ENCODE measurements at regions not wholly inside any gene's neighbourhood (a gene's known extent, or its start where the extent isn't known, plus 50 kb on each side); places are given as distances from the start of the nearest gene placed in this dataset.
"Not testable (repeated sequence)": the region's sequence is repeated elsewhere in the genome, so short reads cannot be mapped to it uniquely, and the experiment has no call there.

DNA sequence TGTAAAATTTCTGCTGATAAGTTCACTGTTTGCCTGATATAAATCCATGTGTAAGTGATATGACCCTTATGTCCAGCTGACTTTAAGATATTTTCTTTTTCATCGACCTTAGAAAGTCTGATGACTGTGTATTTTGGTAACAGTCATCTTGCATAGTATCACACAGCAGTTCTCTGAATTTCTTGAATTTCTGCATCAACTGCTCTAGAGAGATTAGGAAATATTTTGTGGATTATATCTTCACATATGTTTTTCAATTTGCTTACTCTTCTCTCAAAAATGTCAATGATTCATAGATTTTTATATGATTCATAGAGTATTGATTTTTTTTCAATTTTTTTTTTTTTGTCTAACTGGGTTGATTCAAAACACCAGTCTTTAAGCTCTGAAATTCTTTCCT, 945.3 kb downstream of the TRIB2 start:
- no peak for DNase-seq (ENCODE audit: low read depth in 1 of 2, low spot score in 1 of 2)

DNA sequence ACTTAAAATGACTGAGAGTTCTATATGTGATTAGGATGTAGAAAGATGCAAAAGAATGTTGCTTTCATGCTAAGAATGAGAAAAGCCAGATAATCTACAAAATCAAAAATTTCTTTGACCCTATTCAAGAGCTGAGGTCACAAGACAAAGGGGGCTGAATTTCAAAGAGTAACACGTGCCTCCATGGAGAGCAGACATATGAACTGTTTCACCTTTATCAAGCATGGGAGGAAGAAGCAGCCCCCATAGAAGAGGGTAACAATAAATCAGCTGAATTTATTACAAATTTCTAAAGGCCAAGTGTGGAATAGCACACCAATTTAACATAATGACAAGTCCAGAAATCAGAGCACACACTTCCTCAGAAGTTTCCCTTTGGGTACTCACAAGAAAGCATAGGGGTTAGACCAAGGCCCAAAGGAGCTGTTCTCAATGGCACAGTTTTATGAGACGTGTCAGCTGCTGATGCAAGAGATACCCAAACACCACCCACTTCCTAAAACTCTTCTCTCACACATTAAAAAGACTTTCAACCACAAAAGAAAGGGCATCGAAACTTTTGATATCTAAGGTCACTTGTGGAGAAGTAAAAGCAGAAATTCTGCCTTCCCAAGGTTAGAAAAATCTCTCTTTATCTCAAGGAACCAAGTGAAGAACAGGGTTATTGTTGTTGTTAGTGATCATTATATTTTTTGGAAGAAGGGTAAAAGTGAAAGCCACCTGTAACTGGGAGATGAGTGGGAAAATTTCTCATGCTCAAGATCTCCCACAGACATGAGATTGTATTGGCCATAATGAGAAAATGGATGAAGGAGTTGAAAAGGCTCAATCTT, 950.1 kb downstream of the TRIB2 start:
- DNase-seq (ENCODE audit: low read depth in 1 of 2, low spot score in 1 of 2): no peak

DNA sequence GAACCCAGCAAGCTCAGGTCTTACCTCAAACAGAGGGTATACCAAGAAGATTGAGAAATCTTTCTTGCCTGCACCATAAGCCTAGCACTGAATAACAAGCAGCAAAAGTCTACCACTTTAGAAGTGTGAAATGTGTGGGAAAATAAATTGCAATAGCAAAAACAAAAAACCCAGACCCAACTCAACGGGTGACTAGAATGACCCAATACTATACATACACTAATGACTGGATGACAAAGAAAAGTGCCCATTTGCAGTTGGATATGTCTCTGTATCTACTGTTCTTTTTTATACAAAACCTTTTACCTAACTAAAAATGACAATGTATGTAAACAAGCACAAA, 950.6 kb downstream of the TRIB2 start:
- no peak for DNase-seq (ENCODE audit: low read depth in 1 of 2, low spot score in 1 of 2)

DNA sequence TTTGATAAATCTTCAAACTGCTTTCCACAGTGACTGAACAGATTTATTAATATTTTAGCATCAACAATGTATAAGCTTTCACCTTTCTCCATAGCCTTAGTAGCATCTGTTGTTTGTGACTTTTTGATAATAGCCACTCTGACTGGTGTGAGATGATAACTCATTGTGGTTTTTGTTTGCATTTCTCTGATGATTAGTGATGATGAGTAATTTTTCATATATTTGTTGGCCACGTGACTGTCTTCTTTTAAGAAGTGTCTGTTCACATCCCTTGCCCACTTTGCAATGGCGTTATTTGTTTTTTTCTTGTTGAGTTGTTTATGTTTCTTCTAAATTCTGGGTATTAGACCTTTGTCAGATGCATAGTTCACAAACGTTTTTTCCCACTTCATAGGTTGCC, 952.9 kb downstream of the TRIB2 start:
- no peak for DNase-seq (ENCODE audit: low read depth in 1 of 2, low spot score in 1 of 2)

DNA sequence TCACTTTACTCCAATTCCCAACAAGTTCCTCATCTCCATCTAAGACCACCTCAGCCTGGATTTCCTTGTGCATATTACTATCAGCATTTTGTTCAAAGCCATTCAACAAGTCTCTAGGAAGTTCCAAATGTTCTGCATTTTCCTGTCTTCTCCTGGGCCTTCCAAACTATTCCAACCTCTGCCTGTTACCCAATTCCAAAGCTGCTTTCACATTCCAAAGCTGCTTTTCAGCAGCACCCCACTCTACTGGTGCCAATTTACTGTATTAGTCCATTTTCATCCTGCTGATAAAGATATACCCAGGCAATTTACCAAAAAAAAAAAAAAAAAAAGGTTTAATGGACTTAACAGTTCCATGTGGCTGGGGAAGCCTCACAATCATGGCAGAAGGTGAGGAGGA, 957.1 kb downstream of the TRIB2 start:
- DNase-seq (ENCODE audit: low read depth in 1 of 2, low spot score in 1 of 2): not testable (repeated sequence)

DNA sequence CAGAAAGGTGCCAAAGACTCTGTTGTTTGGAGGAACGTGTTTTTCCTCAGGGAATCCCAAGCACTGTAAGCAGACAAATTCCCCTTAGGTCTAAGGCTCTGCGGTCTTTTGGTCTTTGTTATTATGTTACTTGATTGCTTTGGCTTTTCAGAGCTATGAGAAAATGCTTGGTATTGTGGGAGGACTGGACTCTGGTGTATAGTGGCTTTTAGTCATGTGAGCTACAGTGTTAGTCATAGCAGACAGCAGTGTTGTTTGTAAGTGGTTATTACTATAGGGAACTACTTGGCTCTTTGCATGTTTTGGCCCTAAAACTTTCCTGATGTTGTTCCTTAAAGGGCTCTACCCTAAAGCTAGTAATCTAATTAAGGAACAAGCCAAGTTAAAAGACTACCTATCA, 956.2 kb upstream of the LRATD1 start:
- no peak for DNase-seq (ENCODE audit: low read depth in 1 of 2, low spot score in 1 of 2)

DNA sequence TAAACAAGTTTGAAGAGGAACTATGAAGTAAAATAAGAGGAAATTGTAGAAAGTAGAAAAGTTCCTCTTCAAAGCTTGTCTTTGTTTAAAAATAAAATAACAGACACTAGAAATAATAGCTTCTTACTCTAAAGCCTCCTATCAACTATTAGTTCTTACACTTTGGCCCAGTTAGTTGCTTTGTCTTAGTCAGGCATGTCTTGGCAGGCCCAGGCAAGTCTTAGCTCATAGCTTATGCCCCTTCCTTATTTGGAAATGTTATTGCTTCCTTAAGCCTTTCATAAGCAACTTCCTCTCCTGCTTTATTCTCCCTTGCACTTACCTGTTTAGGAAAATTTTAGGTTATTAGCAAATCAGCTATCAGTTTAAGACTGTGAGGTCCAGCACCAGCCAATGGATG, 950.6 kb upstream of the LRATD1 start:
- no peak for DNase-seq (ENCODE audit: low read depth in 1 of 2, low spot score in 1 of 2)

DNA sequence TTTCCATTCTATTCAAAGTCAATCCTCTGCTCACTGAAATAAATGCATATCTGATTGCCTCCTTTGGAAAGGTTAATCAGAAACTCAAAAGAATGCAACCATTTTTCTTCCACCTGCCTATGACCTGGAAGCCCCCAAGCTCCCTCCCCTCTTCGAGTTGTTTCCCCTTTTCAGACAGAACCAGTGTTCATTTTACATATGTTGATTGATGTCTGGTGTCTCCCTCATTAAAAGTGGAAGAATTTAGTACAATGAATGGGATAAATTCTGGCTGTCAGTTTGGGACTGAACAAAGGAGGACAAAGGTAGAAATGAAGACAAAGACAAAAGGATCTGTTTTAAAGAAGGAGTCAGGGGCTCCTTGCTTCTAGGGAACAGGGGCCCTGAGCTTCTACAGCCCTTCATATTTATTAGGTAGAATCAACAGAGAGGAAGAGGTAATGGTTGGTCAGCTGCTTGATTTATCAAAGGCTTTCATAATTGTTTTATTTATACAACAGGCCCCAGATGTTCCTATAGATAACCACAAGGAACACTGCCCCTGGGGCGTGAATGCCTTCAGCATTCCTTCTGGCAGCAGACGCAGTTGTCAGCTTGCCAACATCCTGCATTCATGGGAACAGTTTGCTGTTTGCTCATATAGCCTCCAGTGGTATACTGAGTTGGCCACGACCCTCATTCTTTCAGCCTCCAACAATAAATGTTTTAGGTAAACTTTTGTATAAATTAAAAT, 949.8 kb upstream of the LRATD1 start:
- no peak for DNase-seq (ENCODE audit: low read depth in 1 of 2, low spot score in 1 of 2)

DNA sequence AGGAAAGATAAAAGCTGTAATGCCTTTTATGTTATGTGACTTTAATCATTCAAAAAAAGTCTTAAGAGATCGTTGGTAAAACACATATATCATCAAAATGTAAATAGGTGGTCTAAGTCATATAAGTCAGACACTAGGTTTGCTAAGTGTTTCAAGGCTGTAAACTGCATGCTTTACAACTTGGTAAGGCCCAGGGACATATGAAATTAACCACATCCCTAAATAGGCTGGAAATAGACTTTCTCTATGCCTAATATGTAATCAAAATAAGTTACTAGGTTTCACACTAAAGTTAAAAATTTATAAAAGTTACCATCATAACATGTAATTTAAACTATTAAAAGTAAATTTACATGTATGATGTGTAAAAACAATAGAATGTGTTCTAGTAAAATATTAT, 946.3 kb upstream of the LRATD1 start:
- DNase-seq (ENCODE audit: low read depth in 1 of 2, low spot score in 1 of 2): no peak

DNA sequence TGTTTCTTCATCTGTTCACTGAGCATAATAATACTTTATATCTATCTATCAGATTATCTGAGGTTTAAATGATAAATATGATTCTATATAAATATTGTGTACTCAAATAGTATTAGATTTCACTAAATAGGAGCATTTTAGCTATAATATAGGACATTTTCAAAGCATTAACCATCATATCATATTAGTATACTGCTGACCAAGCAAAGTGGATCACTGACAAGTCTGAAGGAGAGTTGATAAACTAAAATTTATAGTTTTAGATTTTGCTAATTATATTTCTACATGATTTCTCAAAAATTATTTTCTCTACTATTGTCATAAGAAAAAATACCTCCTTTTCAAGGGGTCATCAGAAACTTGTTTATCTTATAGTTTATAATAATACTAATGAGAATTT, 937.8 kb upstream of the LRATD1 start:
- DNase-seq (ENCODE audit: low read depth in 1 of 2, low spot score in 1 of 2): no peak

DNA sequence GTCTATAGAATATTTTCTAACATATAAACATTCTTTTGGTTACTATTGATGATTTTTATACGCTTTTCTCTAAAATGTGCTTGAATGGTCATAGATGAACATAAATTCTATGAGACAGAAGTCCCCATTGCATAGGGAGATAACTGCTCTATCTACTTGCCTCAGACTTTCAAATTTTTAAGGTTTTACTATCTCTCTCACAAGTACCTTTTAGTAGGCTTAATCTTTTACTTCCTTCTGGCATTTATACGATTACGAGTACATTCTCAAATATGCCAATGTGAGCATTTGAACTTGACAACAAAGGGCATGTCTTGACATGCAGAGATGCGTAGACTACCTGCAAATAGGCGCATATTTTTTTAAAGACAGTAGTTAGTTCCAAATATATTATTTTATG, 935.9 kb upstream of the LRATD1 start:
- no peak for DNase-seq (ENCODE audit: low read depth in 1 of 2, low spot score in 1 of 2)

DNA sequence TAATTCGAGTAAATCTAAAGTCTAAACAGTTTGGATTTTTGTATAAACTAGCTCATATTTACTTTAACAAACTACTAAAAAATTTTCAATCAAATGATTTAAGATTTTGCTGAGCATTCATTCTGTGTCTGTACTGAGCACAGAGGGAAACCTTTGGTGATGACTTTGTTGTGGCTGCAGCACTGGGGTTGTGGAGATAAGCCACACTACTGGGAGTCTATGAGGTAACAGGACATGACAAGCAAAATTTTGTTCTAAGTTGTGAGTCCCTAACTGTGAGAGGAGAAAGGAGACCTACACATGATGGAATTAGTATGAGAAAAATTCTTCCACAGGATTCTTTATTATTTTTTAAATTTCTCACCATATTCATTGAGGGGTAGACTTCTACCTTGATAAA, 933.7 kb upstream of the LRATD1 start:
- DNase-seq (ENCODE audit: low read depth in 1 of 2, low spot score in 1 of 2): no peak

DNA sequence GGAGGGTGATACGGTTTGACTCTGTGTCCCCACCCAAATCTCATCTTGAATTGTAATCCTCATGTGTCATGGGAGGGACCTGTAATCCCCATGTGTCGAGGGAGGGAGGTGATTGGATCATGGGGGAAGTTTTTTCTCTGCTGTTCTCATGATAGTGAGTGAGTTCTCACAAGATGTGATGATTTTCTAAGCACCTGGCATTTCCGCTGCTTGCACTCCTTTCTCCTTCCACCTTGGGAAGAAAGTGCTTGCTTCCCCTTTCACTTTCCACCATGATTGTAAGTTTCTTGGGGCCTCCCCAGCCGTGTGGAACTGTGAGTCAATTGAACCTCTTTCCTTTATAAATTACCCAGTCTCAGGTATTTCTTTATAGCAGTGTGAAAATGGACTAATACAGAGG, 932.6 kb upstream of the LRATD1 start:
- not testable (repeated sequence) for DNase-seq (ENCODE audit: low read depth in 1 of 2, low spot score in 1 of 2)

DNA sequence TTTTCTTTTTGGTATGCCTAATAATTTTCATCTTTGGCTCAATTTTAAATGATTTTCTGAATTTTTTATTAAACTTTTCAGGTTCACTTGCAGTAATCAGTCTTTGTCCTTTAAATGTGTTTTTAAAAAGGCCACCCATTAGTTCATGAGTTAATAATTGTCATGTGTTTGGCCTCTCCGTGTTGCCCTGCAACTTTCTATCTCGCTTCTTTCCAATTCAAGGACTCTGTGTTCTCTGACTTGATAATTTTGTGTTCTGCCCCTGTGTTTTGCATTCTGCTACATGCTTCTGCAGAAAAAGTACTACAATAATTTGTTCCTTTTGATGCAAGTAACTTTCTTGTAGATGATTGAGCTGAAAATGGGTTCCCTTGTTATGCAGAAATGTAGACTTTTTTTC, 921.4 kb upstream of the LRATD1 start:
- no peak for DNase-seq (ENCODE audit: low read depth in 1 of 2, low spot score in 1 of 2)

DNA sequence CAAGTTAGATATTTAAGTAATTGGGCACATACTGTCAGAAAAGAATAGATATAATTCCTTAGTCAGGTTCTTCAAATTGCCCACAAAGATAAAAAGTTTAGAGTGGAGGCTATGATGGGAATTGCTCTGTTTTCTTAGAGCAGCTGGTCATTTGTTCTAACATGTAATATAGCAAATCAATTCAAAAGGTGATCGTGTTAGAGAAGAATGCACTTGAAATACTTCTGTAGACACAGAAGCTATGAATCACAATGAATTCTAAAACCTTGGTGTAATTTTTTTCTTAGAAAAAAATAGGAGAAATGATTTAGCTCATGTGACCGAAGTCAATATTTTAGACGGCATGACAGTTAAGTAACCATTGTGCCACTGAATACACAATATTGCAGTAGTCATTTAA, 918.1 kb upstream of the LRATD1 start:
- DNase-seq (ENCODE audit: low read depth in 1 of 2, low spot score in 1 of 2): no peak

DNA sequence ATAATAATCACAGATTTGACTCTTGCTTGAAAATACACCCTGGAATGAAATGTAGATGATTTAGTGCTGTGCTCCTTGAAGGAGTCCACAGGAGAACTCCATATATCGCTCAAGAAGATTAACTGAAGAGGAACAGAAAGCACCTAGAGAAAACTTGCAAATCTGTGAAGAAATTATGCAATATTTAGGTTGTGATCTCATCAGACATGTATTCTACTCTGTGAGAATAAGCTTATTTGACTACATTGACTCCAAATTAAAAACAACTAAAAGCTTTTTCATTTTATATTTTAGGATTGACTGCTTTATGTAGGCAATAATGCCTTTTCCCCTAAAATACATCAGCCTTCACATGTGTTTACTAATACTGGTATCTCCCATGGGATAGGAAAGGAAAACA, 906.6 kb upstream of the LRATD1 start:
- no peak for DNase-seq (ENCODE audit: low read depth in 1 of 2, low spot score in 1 of 2)

DNA sequence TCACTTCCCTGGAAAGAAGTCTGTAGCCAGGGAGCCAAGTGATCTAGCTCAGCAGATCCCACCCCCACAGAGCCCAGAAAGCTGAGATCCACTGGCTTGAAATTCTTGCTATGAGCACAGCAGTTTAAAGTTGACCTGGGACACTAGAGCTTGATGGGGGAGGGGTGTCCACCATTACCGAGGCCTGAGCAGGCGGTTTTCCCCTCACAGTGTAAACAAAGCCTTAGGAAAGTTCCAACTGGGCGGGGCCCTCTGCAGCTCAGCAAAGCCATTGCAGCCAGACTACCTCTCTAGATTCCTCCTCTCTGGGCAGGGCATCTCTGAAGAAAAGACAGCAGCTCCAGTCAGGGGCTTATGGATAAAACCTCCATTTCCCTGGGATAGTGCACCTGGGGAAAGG, 887.2 kb upstream of the LRATD1 start:
- DNase-seq (ENCODE audit: low read depth in 1 of 2, low spot score in 1 of 2): no peak

DNA sequence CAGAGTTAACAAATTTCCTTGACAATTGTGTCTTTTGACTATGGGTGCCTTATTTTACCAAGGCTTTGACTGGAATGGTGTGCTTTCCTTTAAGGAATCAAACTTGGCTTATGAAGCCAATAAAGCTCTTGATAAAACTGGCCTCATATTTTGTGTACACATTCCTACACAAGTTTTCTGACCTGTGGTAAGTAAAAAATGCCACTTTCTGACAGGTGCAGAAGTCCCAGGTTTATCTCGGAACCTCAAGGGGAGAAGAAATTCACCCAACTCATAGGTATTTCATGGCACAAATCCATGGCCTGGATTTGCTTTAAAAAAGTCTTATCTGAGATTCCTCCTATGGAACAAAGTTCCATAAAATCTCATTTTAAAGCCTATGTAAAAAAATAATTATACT, 880.6 kb upstream of the LRATD1 start:
- no peak for DNase-seq (ENCODE audit: low read depth in 1 of 2, low spot score in 1 of 2)

DNA sequence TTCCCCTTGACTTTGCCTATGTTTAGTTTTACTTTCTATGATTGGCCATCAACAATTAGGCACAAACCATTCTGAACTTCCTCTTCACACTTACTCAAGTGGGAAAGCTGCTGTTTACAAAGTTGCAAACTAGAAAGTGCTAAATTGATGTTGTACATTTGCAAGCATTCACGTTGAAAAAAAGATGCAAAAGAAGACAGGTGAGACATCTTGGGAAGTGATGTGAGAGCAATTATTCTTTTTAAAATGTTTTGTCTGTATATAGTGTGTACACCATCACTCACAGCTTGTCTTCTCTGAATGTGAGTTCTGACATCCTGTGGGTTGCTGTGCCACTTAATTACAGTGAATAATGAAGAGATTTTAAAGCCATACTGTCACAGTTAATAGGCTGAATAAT, 874.1 kb upstream of the LRATD1 start:
- DNase-seq (ENCODE audit: low read depth in 1 of 2, low spot score in 1 of 2): no peak

DNA sequence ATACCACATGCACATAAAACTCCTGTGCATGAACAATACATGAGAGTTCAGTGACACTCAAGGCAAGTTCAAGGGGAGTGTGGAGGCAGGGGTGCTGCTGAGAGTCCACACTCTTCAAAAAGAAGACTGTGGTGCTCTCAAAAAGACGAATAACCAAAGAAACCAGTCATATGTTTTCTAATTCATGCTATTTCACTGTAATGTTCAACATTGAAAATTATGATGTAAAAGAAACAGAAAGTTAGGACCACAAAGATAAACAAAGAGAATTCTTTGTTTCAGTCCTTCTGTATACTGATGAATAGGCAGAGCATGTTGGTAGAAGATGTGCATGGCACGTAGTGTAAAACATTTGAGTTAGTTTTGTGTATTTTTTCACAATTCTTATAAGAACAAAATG, 864.2 kb upstream of the LRATD1 start:
- no peak for DNase-seq (ENCODE audit: low read depth in 1 of 2, low spot score in 1 of 2)

DNA sequence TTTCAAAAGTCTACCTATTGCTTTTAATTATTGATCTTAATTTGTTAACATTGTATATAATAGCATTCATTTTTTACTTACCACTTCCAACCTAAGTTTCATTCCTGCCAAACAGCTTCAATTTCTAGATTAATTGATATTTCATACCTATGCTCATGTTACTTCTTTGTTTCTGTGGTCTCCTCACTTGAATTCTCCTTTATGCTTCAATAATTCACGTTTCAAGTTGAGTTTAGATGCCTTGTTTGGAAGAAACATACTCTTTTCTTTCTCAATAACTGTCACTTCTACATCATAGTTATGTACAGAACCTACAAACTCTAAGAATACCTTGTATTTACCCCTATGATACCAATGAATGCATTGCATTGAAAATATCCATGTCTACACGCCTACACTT, 862.2 kb upstream of the LRATD1 start:
- no peak for DNase-seq (ENCODE audit: low read depth in 1 of 2, low spot score in 1 of 2)

DNA sequence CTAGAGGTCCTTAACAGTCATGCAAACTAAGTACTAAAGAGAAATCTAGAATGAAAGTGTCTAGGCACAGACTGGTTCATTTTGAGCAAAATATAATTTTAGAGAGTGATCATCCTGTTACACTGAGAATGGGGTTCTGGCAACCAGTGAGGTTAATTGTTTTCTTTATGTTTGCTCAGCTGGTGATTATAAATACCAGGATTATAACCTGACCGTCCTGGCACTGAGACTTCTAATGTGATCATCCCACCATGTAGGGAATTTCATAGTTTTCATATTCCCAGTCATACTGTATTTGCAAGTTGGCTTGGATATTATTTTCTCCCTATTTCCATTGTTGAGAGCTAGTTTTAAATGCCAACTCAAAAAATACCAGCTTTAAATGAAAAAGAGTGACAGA, 852.5 kb upstream of the LRATD1 start:
- DNase-seq (ENCODE audit: low read depth in 1 of 2, low spot score in 1 of 2): no peak

DNA sequence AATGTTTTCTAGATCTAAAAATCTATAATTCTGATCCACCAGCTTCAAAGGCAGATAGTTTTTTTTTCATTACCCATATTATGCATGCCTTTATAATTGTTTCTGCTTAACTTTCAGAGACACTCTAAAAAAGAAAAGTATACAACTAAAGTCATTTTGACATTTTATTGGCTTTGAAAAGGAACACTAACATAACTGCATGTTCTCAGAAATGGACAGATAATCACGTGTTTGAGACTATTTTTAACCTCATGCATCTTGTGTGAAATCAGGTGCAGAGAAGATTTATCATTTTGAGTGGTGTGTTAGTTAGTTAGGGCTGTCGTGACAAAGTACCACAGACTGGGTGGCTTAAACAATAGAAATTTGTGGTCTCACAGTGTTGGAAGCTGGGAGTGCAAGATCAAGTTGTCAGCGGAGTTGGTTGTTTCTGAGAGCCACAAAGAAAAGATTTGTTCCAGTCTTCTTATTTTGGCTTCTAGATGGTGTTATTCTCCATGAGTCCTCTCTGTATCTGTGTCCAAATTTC, 841.4 kb upstream of the LRATD1 start:
- DNase-seq (ENCODE audit: low read depth in 1 of 2, low spot score in 1 of 2): no peak

Measured in stimulated activated CD4-positive, alpha-beta T cell treated with anti-CD3 and anti-CD28 coated beads, Interleukin-15, amount 100 ng/mL, for 1 hour (primary cell).